DMS53 treated with DMSO at 0.1 percent for 48 hours (cell line): ENCODE measurements at regions not wholly inside any gene's neighbourhood (a gene's known extent, or its start where the extent isn't known, plus 50 kb on each side); places are given as distances from the start of the nearest gene placed in this dataset.

ENCODE experiments used
- DNase-seq: peaks from one replicate; lab custom pipeline; 2025; ENCODE audit not compliant: unreplicated experiment; lab: John Stamatoyannopoulos, UW

GRCh38 chr11:95520369-95521132 lies 269.0 kb downstream of the FAM76B start:
- no peak for DNase-seq

- DNase-seq = no peak
These were observed 269.7 kb downstream of the FAM76B start for GRCh38 chr11:95519912-95520311.

GRCh38 chr11:95517453-95517852 lies 272.1 kb downstream of the FAM76B start:
- DNase-seq = no peak

- no peak for DNase-seq
These were observed 272.8 kb downstream of the FAM76B start for GRCh38 chr11:95516786-95517185.

- no peak for DNase-seq
These were observed 273.4 kb downstream of the FAM76B start for GRCh38 chr11:95516175-95516574.

GRCh38 chr11:95515371-95515770 lies 274.2 kb downstream of the FAM76B start:
- no peak for DNase-seq

- DNase-seq = no peak
These were observed 275.0 kb downstream of the FAM76B start for GRCh38 chr11:95514416-95515110.

- DNase-seq = peak; percentile 59
These were observed 276.9 kb downstream of the FAM76B start for GRCh38 chr11:95512682-95513081.

GRCh38 chr11:95512177-95512576 lies 277.4 kb downstream of the FAM76B start:
- no peak for DNase-seq

GRCh38 chr11:95508219-95508890 lies 277.4 kb upstream of the SESN3 start:
- no peak for DNase-seq

GRCh38 chr11:95507794-95508193 lies 276.8 kb upstream of the SESN3 start:
- DNase-seq = no peak

- DNase-seq = no peak
These were observed 275.8 kb upstream of the SESN3 start for GRCh38 chr11:95506777-95507176.

- DNase-seq = no peak
These were observed 275.0 kb upstream of the SESN3 start for GRCh38 chr11:95505927-95506426.

GRCh38 chr11:95503047-95503446 lies 272.0 kb upstream of the SESN3 start:
- no peak for DNase-seq

GRCh38 chr11:95502522-95502921 lies 271.5 kb upstream of the SESN3 start:
- DNase-seq = no peak

GRCh38 chr11:95501761-95502266 lies 270.8 kb upstream of the SESN3 start:
- no peak for DNase-seq

GRCh38 chr11:95500466-95500865 lies 269.5 kb upstream of the SESN3 start:
- no peak for DNase-seq

GRCh38 chr11:95499516-95500135 lies 268.6 kb upstream of the SESN3 start:
- DNase-seq = peak; percentile 61

- DNase-seq = peak; percentile 43
These were observed 267.9 kb upstream of the SESN3 start for GRCh38 chr11:95498722-95499425.

- DNase-seq = no peak
These were observed 265.9 kb upstream of the SESN3 start for GRCh38 chr11:95496901-95497300.

GRCh38 chr11:95495706-95496105 lies 264.7 kb upstream of the SESN3 start:
- DNase-seq = no peak
